HL-60 (cell line): ENCODE measurements at regions not wholly inside any gene's neighbourhood (a gene's known extent, or its start where the extent isn't known, plus 50 kb on each side); places are given as distances from the start of the nearest gene placed in this dataset.

Source experiments
- GABPA ChIP-seq: IDR thresholded peaks from 2 replicates; pipeline ENCODE4 v1.6.1; 2012; ENCODE audit warnings: low read depth
- POLR2AphosphoS5 ChIP-seq: IDR thresholded peaks from 2 replicates; pipeline ENCODE4 v1.6.1; 2012; ENCODE audit warnings: low read depth
- REST ChIP-seq: IDR thresholded peaks from 2 replicates; pipeline ENCODE4 v1.6.1; 2012; ENCODE audit warnings: low read depth; ENCODE audit not compliant: insufficient replicate concordance
- SPI1 ChIP-seq: IDR thresholded peaks from 2 replicates; pipeline ENCODE4 v1.6.1; 2012; ENCODE audit warnings: low read depth, mild to moderate bottlenecking, borderline replicate concordance
- TF ChIP-seq, protein P1 (sequence below): IDR thresholded peaks from one replicate; pipeline ENCODE4 v1.5.1; 2011; ENCODE audit warnings: low read length, control low read depth, inconsistent platforms; ENCODE audit not compliant: insufficient read depth

DNA sequence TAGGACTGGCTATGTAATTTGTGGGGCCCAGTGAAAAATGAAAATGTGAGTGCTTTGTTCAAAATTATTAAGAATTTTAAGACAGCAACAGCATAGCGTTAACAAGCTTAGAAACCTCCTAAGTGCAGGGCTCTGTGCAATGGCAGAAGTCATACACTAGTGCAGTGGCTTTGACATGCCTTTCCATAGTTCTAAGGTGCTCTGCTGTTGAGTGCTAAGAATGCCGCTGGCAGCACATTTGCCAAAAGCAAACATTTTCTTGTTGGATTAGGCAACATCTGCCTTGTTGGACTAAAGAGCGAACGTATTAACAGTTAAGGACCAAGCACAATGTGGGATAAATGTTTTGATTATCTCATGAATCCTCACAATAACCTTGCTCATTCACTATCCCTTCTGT lies 244.9 kb upstream of the PDE3A start:
- TF ChIP-seq, protein P1, sequence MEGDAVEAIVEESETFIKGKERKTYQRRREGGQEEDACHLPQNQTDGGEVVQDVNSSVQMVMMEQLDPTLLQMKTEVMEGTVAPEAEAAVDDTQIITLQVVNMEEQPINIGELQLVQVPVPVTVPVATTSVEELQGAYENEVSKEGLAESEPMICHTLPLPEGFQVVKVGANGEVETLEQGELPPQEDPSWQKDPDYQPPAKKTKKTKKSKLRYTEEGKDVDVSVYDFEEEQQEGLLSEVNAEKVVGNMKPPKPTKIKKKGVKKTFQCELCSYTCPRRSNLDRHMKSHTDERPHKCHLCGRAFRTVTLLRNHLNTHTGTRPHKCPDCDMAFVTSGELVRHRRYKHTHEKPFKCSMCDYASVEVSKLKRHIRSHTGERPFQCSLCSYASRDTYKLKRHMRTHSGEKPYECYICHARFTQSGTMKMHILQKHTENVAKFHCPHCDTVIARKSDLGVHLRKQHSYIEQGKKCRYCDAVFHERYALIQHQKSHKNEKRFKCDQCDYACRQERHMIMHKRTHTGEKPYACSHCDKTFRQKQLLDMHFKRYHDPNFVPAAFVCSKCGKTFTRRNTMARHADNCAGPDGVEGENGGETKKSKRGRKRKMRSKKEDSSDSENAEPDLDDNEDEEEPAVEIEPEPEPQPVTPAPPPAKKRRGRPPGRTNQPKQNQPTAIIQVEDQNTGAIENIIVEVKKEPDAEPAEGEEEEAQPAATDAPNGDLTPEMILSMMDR = no peak
- TF ChIP-seq REST = no peak
- no peak for TF ChIP-seq POLR2AphosphoS5
- no peak for TF ChIP-seq SPI1
- TF ChIP-seq GABPA = no peak
